A549 (cell line): ENCODE measurements at regions not wholly inside any gene's neighbourhood (a gene's known extent, or its start where the extent isn't known, plus 50 kb on each side); places are given as distances from the start of the nearest gene placed in this dataset.

Experiments used
- CTCF ChIP-seq: fragments of >200 bp; sonication (Bioruptor Twin); formaldehyde crosslinking; IDR thresholded peaks from 3 replicates; pipeline ENCODE4 v1.5.1; 2016
- ELK1 ChIP-seq: fragments of 150-350 bp; IDR thresholded peaks from 2 replicates; pipeline ENCODE4 v1.6.1; 2014; ENCODE audit warnings: low read depth, mild to moderate bottlenecking, low read length
- HMGXB4 ChIP-seq: fragments of 250-450 bp; sonication (Bioruptor Pico); IDR thresholded peaks from 2 replicates; pipeline ENCODE4 v1.5.0; 2021; ENCODE audit warnings: mild to moderate bottlenecking, moderate library complexity, borderline replicate concordance
- JUN ChIP-seq, 2 experiments: fragments of >200 bp; sonication (Bioruptor Twin); formaldehyde crosslinking; IDR thresholded peaks; 2 replicates in 1 of 2; 3 replicates in 1 of 2; pipeline ENCODE4 v1.6.1; 2016 to 2017
- POLR2AphosphoS2 ChIP-seq: conservative IDR thresholded peaks from 2 replicates; pipeline ENCODE4 v1.6.1; 2012; ENCODE audit warnings: low read length, improper control_type of control experiment, inconsistent platforms
- RAD21 ChIP-seq, 2 experiments: fragments of >200 bp in 1 of 2; sonication (Bioruptor Twin) in 1 of 2; formaldehyde crosslinking in 1 of 2; IDR thresholded peaks in 1 of 2; conservative IDR thresholded peaks in 1 of 2; 2 replicates in 1 of 2; 3 replicates in 1 of 2; pipeline ENCODE4 v1.6.1; 2012 to 2018; ENCODE audit warnings: inconsistent platforms in 1 of 2

- TF ChIP-seq RAD21 (conservative IDR thresholded peaks at IDR 0.05 in 1 of 2, IDR thresholded peaks at IDR 0.05 in 1 of 2) (no peak), POLR2AphosphoS2 (no peak), CTCF (no peak), HMGXB4 (CRISPR knock-in tag) (no peak), ELK1 (no peak), JUN (IDR thresholded peaks at IDR 0.05) (no peak)
These were observed 92.1 kb downstream of the HMX1 start for GRCh38 chr4:8779490-8779932.
